Cardiac muscle cell (in vitro differentiated cells and primary cell): ENCODE measurements at regions not wholly inside any gene's neighbourhood (a gene's known extent, or its start where the extent isn't known, plus 50 kb on each side); places are given as distances from the start of the nearest gene placed in this dataset.

ENCODE experiments used
- DNase-seq, 2 donors: peaks; one replicate each; pipeline versions ENCODE4 v3.0.0 to v3.0.0-alpha.2; 2010 to 2017; ENCODE audit warnings: low read depth in 1 of 2, low spot score in 1 of 2
- H3K27ac ChIP-seq: fragments of 200-600 bp; sonication (generic); 2 replicates; pipeline ENCODE4 v1.5.1; 2016
- H3K27me3 ChIP-seq: fragments of 200-600 bp; sonication (generic); 2 replicates; pipeline ENCODE4 v1.6.0; 2016; ENCODE audit warnings: control low read depth
- H3K36me3 ChIP-seq: fragments of 200-600 bp; sonication (generic); 2 replicates; pipeline ENCODE4 v1.5.1; 2016; ENCODE audit warnings: control low read depth
- H3K4me1 ChIP-seq: fragments of 200-600 bp; sonication (generic); 2 replicates; pipeline ENCODE4 v1.8.1; 2017; ENCODE audit warnings: low read depth, mild to moderate bottlenecking, mixed run types
- H3K4me3 ChIP-seq: fragments of 200-600 bp; sonication (generic); 2 replicates; pipeline ENCODE4 v1.5.1; 2016; ENCODE audit warnings: mild to moderate bottlenecking
- H3K9me3 ChIP-seq: fragments of 200-600 bp; sonication (generic); 2 replicates; pipeline ENCODE4 v1.5.1; 2017; ENCODE audit warnings: low read depth, mild to moderate bottlenecking, control low read depth
- CTCF ChIP-seq: IDR thresholded peaks from 2 replicates; pipeline ENCODE4 v1.5.1; 2012; ENCODE audit warnings: low read depth, mild to moderate bottlenecking, low read length

- no peak overlapping the region for H3K4me3 ChIP-seq
- no peaks in the 10 kb centered on the region for H3K9me3 ChIP-seq
- H3K27me3 ChIP-seq, result no peaks in the 10 kb centered on the region
- no peak overlapping the region for H3K27ac ChIP-seq
- DNase-seq, result no peak
- peaks cover 5% of the 10 kb centered on the region for H3K4me1 ChIP-seq
- TF ChIP-seq CTCF, result no peak
- H3K36me3 ChIP-seq, result no peaks in the 10 kb centered on the region
Measured at GRCh38 chr6:140077827-140078560, 703.5 kb upstream of the CITED2 start.

- peaks cover 5% of the 10 kb centered on the region for H3K4me1 ChIP-seq
- no peaks in the 10 kb centered on the region for H3K9me3 ChIP-seq
- DNase-seq, result no peak
- TF ChIP-seq CTCF, result no peak
- no peak overlapping the region for H3K4me3 ChIP-seq
- H3K27me3 ChIP-seq, result no peaks in the 10 kb centered on the region
- no peaks in the 10 kb centered on the region for H3K36me3 ChIP-seq
- H3K27ac ChIP-seq, result no peak overlapping the region
Measured at GRCh38 chr6:140076105-140076504, 701.7 kb upstream of the CITED2 start.

- Histone ChIP-seq H3K27me3 (no peaks in the 10 kb centered on the region), H3K4me3 (no peak overlapping the region), H3K27ac (no peak overlapping the region), H3K4me1 (peaks cover 1% of the 10 kb centered on the region), H3K9me3 (no peaks in the 10 kb centered on the region), H3K36me3 (no peaks in the 10 kb centered on the region)
- DNase-seq, result peak in 1 of 2 donors; percentile 92
- TF ChIP-seq CTCF, result no peak
Measured at GRCh38 chr6:140073456-140073855, 699.0 kb upstream of the CITED2 start.

GRCh38 chr6:140071601-140072062, 697.2 kb upstream of the CITED2 start:
- TF ChIP-seq CTCF, result no peak

GRCh38 chr6:140070846-140071473, 696.5 kb upstream of the CITED2 start:
- H3K36me3 ChIP-seq, result no peaks in the 10 kb centered on the region
- no peaks in the 10 kb centered on the region for H3K27me3 ChIP-seq
- peak in 1 of 2 donors; percentile 93 for DNase-seq
- no peak for TF ChIP-seq CTCF
- H3K4me3 ChIP-seq, result no peak overlapping the region
- no peaks in the 10 kb centered on the region for H3K4me1 ChIP-seq
- no peak overlapping the region for H3K27ac ChIP-seq
- H3K9me3 ChIP-seq, result no peaks in the 10 kb centered on the region

More at GRCh38 chr6:140071601-140072062, 697.2 kb upstream of the CITED2 start:
- Histone ChIP-seq H3K9me3 (no peaks in the 10 kb centered on the region), H3K27me3 (no peaks in the 10 kb centered on the region), H3K4me1 (no peaks in the 10 kb centered on the region), H3K27ac (no peak overlapping the region), H3K4me3 (no peak overlapping the region), H3K36me3 (no peaks in the 10 kb centered on the region)
- DNase-seq, result peak in 1 of 2 donors; percentile 57
